GM10266 (cell line): ENCODE measurements at regions not wholly inside any gene's neighbourhood (a gene's known extent, or its start where the extent isn't known, plus 50 kb on each side); places are given as distances from the start of the nearest gene placed in this dataset.

Source experiments
- DNase-seq: peaks from one replicate; pipeline ENCODE4 v3.0.0; 2012; ENCODE audit errors: extremely low spot score
- TF ChIP-seq, protein P1 (sequence below): IDR thresholded peaks from 2 replicates; pipeline ENCODE4 v1.5.1; 2012; ENCODE audit warnings: mild to moderate bottlenecking, low read depth; ENCODE audit not compliant: control insufficient read depth, insufficient read depth; ENCODE audit errors: missing control alignments

DNA sequence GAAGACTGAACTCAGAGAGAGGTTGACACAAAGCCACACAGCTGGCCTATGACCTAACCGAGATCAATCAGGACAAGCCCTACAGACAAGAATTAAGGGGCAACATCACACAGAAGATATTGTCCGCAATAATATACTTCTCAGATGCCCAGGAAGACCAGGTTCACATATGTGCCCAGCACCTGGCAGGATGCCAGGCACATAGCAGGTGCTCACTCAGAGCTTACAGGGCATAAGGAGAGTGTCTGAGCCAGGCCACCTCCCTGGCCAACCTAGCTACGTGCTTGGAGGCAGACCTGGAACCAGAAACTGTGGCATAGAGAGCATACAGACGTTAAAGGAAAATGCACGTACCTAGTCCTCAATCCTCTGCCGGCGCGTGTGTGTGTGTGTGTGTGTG, 87.0 kb upstream of the LRFN2 start:
- TF ChIP-seq, protein P1, sequence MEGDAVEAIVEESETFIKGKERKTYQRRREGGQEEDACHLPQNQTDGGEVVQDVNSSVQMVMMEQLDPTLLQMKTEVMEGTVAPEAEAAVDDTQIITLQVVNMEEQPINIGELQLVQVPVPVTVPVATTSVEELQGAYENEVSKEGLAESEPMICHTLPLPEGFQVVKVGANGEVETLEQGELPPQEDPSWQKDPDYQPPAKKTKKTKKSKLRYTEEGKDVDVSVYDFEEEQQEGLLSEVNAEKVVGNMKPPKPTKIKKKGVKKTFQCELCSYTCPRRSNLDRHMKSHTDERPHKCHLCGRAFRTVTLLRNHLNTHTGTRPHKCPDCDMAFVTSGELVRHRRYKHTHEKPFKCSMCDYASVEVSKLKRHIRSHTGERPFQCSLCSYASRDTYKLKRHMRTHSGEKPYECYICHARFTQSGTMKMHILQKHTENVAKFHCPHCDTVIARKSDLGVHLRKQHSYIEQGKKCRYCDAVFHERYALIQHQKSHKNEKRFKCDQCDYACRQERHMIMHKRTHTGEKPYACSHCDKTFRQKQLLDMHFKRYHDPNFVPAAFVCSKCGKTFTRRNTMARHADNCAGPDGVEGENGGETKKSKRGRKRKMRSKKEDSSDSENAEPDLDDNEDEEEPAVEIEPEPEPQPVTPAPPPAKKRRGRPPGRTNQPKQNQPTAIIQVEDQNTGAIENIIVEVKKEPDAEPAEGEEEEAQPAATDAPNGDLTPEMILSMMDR = no peak
- DNase-seq = no peak

DNA sequence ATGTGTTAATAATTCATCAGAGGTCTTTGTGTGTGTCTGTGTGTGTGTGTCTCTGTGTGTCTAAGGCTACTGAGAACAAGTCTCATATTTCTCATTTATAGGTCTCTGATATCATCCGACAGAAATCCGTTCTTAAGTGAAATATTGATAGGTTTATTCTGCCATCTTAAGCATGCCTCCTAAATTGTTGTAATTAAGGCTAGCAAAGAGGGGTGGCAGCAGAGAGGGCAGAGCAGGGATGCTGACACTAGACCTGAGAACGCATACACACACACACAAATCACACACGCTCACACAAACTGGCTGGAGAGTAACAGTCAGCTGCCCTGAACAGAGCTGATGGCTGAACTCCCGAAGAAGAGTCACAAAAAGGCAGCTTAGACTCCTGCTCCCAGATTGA, 84.9 kb upstream of the LRFN2 start:
- TF ChIP-seq, protein P1 = no peak
- DNase-seq = no peak

DNA sequence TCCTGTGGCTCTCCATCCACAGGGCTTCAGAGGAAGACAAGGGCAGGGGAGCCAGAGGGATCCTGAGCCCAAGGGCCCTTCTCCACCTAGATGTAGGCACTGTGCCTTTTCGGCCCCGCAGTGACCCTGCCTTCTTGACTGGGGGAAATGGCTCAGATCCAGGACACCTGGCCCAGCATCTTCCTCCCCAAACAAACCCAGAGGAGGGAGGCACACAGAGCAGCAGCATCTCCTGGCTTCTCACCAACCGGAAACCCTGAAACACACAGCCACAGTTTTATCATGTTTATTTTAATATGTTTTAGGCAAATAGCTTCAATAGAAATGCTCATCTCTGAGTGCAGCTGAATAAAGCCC, 84.5 kb upstream of the LRFN2 start:
- DNase-seq = no peak
- TF ChIP-seq, protein P1 = no peak

DNA sequence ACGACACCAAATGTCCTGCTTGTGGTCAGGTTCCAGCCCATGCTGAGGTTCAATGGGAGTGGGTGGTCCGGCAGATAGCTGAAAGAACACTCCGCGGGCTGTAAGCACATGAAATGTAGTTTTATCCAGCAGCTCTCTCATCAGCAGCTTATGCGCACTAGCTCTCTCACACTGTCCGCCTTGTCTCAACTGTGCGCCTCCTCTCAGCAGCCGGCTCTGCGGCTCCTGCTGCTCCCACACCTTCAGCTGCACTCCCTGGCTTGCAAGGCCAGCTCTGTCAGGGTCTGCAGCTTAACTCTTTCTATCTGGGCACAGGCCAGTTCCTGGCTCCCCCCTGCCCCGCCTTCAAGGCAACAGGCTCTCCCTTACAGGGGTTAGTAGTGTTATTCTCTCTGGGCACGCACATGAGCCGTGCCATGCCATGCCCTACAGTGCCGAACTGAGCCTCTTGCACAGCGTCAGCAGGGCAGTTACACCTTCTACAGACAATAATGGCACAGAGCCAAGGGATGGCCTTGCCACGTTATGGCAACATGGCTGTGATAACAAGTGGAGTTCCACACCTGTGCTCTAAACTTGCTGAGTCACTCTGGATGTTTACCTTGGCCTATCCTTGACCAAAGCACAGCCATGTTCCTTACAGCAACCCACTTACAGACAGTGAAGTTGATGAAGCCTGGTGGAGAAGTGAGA, 84.0 kb upstream of the LRFN2 start:
- TF ChIP-seq, protein P1 = no peak
- DNase-seq = no peak

DNA sequence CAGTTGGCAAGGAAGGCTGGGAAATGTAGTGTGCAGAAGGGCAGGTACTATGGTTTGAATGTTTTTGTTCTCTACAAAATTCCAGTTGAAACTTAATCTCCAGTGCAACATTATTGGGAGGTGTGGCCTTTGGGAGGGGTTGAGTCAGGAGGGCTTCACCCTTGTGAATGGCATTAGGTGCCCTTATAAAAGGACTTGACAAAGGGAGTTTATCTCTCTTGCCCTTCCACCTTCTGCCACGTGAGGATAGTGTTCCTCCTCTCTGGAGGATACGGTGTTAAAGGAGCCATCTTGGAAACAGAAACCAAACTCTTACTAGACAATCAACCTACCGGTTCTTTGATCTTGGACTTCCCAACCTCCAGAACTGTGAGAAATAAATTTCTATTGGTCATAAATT, 82.2 kb upstream of the LRFN2 start:
- no peak for DNase-seq
- TF ChIP-seq, protein P1 = no peak

DNA sequence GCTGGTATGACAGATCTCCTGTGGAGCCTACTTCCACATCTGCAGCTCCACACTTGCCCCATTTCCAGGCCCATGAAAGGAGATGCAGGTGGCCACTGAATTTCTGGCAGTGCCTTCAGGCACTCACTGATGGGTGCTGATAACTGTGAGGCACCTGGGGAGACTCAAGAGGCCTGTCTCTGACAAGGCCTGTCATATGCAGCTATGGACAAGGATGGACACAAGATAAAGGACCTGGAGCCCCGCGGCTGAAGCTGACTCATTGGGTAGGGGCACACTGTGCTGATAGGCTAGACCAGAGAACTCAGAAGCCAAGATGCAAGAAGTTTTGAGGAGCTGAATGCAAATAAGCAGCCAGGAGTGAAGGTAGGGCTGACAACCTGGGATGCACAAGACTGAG, 81.0 kb upstream of the LRFN2 start:
- DNase-seq = no peak
- TF ChIP-seq, protein P1 = no peak

DNA sequence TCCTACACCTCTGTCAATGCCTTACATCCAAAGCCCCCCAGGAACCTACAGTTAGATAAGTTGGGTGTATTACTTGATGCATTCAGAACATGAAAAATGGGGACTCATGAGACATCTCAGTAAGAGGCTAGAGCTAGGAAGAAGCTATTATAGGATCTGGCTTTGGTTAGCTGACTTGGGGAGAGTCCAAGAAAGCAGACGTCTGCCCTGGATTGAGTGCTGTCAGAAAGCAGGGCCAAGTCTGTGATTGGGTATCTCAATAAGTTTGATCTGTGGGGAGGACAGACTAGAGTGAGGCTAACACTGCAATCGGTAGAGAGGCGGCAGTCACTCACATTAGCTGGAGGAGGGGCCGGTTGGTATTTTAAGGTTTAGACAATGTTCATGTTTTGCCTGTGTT, 79.4 kb upstream of the LRFN2 start:
- TF ChIP-seq, protein P1 = no peak
- DNase-seq = no peak
